Upper lobe of left lung (tissue), 6 donors: ENCODE measurements at regions not wholly inside any gene's neighbourhood (a gene's known extent, or its start where the extent isn't known, plus 50 kb on each side); places are given as distances from the start of the nearest gene placed in this dataset.

Source experiments
- ATAC-seq, 2 donors: fragments of 200-7000 bp; cut with Tn5 transposase; one replicate each; pipeline ENCODE4 v1.9.1; 2022; ENCODE audit warnings: mild to moderate bottlenecking in 2 of 2, moderate library complexity in 2 of 2; ENCODE audit not compliant: low FRiP score in 2 of 2
- DNase-seq, 2 donors: peaks; one replicate each; pipeline ENCODE4 v3.0.0-alpha.2; 2019 to 2020
- H3K27ac ChIP-seq, 4 donors: fragments of 200-600 bp; sonication (generic); one replicate each; pipeline ENCODE4 v1.5.1; 2016 to 2019
- H3K27me3 ChIP-seq, 4 donors: fragments of 200-600 bp; sonication (generic); one replicate each; pipeline ENCODE4 v1.5.1; 2017 to 2019
- H3K36me3 ChIP-seq, 4 donors: fragments of 200-600 bp; sonication (generic); one replicate each; pipeline ENCODE4 v1.5.1; 2016 to 2019
- H3K4me1 ChIP-seq, 4 donors: fragments of 200-600 bp; sonication (generic); one replicate each; pipeline ENCODE4 v1.5.1; 2018 to 2019
- H3K4me3 ChIP-seq, 4 donors: fragments of 200-600 bp; sonication (generic); one replicate each; pipeline ENCODE4 v1.5.1; 2017 to 2019; ENCODE audit warnings: mild to moderate bottlenecking in 2 of 4, moderate library complexity in 1 of 4
- H3K9me3 ChIP-seq, 4 donors: fragments of 200-600 bp; sonication (generic); one replicate each; pipeline ENCODE4 v1.5.1; 2018 to 2019
- EP300 ChIP-seq, 4 donors: sonication (generic); formaldehyde crosslinking; IDR thresholded peaks; one replicate each; pipeline ENCODE4 v1.5.1; 2017; ENCODE audit warnings: antibody characterized with exemption in 4 of 4, control low read depth in 2 of 4
- POLR2A ChIP-seq, 4 donors: fragments of 450-650 bp; IDR thresholded peaks; one replicate each; pipeline ENCODE4 v1.5.1; 2016 to 2017; ENCODE audit warnings: antibody characterized with exemption in 4 of 4, mild to moderate bottlenecking in 2 of 4
- POLR2AphosphoS5 ChIP-seq, 2 donors: sonication (generic); formaldehyde crosslinking; IDR thresholded peaks; one replicate each; pipeline ENCODE4 v1.5.1; 2017; ENCODE audit warnings: antibody characterized with exemption in 2 of 2
- WGBS, 2 donors: methylation state at CpG; one replicate each; pipeline ENCODE4 v1.1.5; 2017 to 2018; 5-methylcytosine and 5-hydroxymethylcytosine counted together
- TF ChIP-seq, protein P1 (sequence below), 6 experiments: fragments of 450-650 bp in 4 of 6; fragments of 200-600 bp in 2 of 6; sonication (generic) in 2 of 6; IDR thresholded peaks; one replicate each; pipeline ENCODE4 v1.5.1; 2016 to 2019; ENCODE audit warnings: antibody characterized with exemption in 6 of 6
- donor health status: DM: no; HTN: no; CAD: no; lungs with moderate emphysema.
- donor health status: DM: no; HTN: yes; CAD: no; lungs with severe emphysema.

DNA sequence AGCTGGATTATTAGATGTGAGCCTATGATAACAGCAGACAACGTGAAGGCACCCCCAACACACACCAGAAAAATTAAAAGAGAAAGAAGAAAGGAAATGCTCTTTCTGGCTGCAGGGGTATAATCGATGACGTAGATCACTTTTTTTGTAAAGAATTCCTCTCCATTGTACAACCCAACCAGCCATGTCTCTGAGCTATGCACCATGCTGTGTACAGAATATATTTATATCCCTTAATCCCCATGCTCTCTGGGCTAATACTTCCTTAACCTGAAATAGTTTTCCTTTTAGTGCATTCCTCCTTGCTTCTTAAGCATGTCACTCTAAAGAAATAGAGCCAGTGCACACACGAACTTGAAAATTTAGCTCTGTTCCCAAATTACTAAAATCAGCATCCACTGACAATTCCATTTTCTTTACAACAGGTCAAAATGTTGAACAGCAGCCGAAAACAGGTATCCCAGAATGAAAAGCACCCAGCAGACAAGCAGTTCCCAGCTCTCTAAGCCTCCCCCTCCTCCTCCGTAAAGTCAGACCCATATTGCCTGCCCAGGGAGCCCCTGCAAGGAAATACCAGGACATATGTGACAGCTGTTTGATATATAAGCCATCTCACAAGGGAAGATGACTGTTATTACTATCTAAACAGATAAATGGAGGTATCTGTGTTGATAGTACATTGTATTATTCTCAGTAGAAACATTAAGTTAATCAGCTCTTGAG is 247.4 kb upstream of the RAB6C start:
- ATAC-seq, result no peak
- Histone ChIP-seq H3K4me3 (no peak overlapping the region), H3K27me3 (no peaks in the 10 kb centered on the region), H3K9me3 (no peaks in the 10 kb centered on the region), H3K36me3 (no peaks in the 10 kb centered on the region), H3K27ac (no peak overlapping the region), H3K4me1 (no peaks in the 10 kb centered on the region)
- 76 to 77% methylated on average over 6 of the region's 6 CpGs for WGBS, 2 donors
- peak in 1 of 2 donors; percentile 3 for DNase-seq
- TF ChIP-seq POLR2AphosphoS5 (IDR thresholded peaks at IDR 0.05) (no peak), POLR2A (IDR thresholded peaks at IDR 0.05) (no peak), EP300 (IDR thresholded peaks at IDR 0.05) (no peak)
- TF ChIP-seq, protein P1, sequence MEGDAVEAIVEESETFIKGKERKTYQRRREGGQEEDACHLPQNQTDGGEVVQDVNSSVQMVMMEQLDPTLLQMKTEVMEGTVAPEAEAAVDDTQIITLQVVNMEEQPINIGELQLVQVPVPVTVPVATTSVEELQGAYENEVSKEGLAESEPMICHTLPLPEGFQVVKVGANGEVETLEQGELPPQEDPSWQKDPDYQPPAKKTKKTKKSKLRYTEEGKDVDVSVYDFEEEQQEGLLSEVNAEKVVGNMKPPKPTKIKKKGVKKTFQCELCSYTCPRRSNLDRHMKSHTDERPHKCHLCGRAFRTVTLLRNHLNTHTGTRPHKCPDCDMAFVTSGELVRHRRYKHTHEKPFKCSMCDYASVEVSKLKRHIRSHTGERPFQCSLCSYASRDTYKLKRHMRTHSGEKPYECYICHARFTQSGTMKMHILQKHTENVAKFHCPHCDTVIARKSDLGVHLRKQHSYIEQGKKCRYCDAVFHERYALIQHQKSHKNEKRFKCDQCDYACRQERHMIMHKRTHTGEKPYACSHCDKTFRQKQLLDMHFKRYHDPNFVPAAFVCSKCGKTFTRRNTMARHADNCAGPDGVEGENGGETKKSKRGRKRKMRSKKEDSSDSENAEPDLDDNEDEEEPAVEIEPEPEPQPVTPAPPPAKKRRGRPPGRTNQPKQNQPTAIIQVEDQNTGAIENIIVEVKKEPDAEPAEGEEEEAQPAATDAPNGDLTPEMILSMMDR (IDR thresholded peaks at IDR 0.05), result no peak

DNA sequence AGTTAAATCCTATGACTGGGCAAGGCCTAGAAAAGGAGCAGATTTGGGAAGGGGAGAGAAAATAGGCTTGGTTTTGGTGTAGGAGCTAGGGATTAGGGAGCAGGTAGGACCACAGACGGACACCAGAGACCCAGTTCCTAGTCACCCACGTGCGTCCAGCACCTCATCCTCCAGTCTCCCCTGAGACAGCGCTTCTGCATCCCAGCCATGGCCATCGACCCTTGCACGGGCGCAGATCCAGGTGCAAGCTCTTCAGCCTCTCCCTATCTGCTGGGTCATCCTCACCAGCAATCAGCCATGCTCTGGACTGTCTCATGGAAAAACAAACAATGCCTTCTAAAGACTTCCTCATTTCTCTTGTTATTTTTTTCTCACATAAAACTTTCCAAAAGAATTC is 246.8 kb upstream of the RAB6C start:
- ATAC-seq, result no peak
- WGBS, 2 donors, result 76 to 77% methylated on average over 7 of the region's 7 CpGs
- peak in 1 of 2 donors; percentile 19 for DNase-seq
- Histone ChIP-seq H3K4me1 (no peaks in the 10 kb centered on the region), H3K27me3 (no peaks in the 10 kb centered on the region), H3K9me3 (no peaks in the 10 kb centered on the region), H3K36me3 (no peaks in the 10 kb centered on the region), H3K27ac (no peak overlapping the region), H3K4me3 (no peak overlapping the region)
- no peak for TF ChIP-seq POLR2AphosphoS5 (IDR thresholded peaks at IDR 0.05)
- TF ChIP-seq, protein P1 (IDR thresholded peaks at IDR 0.05), result no peak
- TF ChIP-seq POLR2A (IDR thresholded peaks at IDR 0.05), result no peak
- no peak for TF ChIP-seq EP300 (IDR thresholded peaks at IDR 0.05)

DNA sequence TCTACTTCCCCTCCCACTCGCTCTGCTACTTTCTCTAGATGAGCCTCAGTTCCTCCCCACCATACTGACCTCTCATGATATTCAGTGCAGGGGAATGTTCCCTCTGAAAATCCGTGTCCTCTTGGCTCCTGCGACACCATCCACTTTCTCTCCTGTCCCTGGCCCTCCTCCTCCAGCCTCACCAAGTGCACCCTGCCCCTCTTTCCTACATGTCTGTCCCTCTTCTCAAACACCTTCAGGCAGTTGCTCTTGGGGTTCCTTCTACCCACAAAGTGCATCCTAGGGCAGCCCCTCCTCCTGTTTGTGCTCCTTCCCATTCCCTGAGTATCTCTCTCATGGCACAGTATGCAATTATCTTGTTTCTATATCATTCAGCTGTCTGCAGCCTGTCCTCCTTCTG is 246.4 kb upstream of the RAB6C start:
- ATAC-seq, result no peak

DNA sequence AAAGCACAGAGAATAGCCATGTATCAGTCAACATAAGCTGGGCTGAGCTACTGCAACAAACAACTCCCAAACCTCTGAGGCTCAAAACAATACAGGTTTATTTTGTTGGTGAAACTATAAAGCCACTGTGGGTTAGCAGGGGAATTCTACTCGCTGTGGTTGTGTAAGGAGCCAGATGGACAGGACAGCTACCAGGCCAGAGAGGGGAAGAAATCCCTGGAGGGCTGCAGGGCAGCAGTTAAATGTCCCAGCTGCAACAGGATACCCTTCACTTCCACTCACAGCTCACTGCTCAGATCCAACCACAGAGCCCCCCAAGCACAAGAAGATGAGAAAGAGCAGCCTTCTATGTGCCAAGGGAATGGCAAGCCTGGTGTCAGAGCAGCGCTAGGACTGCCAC is 245.9 kb upstream of the RAB6C start:
- no peaks in the 10 kb centered on the region for H3K9me3 ChIP-seq
- 60 to 74% methylated on average over 2 of the region's 2 CpGs for WGBS, 2 donors
- TF ChIP-seq, protein P1 (IDR thresholded peaks at IDR 0.05), result no peak
- H3K4me1 ChIP-seq, result no peaks in the 10 kb centered on the region
- peak in 1 of 2 donors; percentile 3 for DNase-seq
- H3K36me3 ChIP-seq, result no peaks in the 10 kb centered on the region
- H3K27me3 ChIP-seq, result no peaks in the 10 kb centered on the region
- no peak for ATAC-seq
- H3K27ac ChIP-seq, result no peak overlapping the region
- no peak overlapping the region for H3K4me3 ChIP-seq

More for the DNA sequence above, 246.4 kb upstream of the RAB6C start:
- WGBS, 2 donors, result 75 to 78% methylated on average over 3 of the region's 3 CpGs
- Histone ChIP-seq H3K4me1 (no peaks in the 10 kb centered on the region), H3K27me3 (no peaks in the 10 kb centered on the region), H3K27ac (no peak overlapping the region), H3K9me3 (no peaks in the 10 kb centered on the region), H3K4me3 (no peak overlapping the region), H3K36me3 (no peaks in the 10 kb centered on the region)
- DNase-seq, result peak in 1 of 2 donors; percentile 2
- TF ChIP-seq EP300 (IDR thresholded peaks at IDR 0.05), result no peak
- TF ChIP-seq, protein P1 (IDR thresholded peaks at IDR 0.05), result no peak
- no peak for TF ChIP-seq POLR2AphosphoS5 (IDR thresholded peaks at IDR 0.05)
- TF ChIP-seq POLR2A (IDR thresholded peaks at IDR 0.05), result no peak
